HL-60 (cell line): ENCODE measurements at regions not wholly inside any gene's neighbourhood (a gene's known extent, or its start where the extent isn't known, plus 50 kb on each side); places are given as distances from the start of the nearest gene placed in this dataset.

ENCODE experiments used
- GABPA ChIP-seq: IDR thresholded peaks from 2 replicates; pipeline ENCODE4 v1.6.1; 2012; ENCODE audit warnings: low read depth
- POLR2AphosphoS5 ChIP-seq: IDR thresholded peaks from 2 replicates; pipeline ENCODE4 v1.6.1; 2012; ENCODE audit warnings: low read depth
- SPI1 ChIP-seq: IDR thresholded peaks from 2 replicates; pipeline ENCODE4 v1.6.1; 2012; ENCODE audit warnings: low read depth, mild to moderate bottlenecking, borderline replicate concordance
- TF ChIP-seq, protein P1 (sequence below): IDR thresholded peaks from one replicate; pipeline ENCODE4 v1.5.1; 2011; ENCODE audit warnings: low read length, control low read depth, inconsistent platforms; ENCODE audit not compliant: insufficient read depth
- TF ChIP-seq, protein P2 (sequence below): IDR thresholded peaks from 2 replicates; pipeline ENCODE4 v1.6.1; 2012; ENCODE audit warnings: low read depth; ENCODE audit not compliant: insufficient replicate concordance

DNA sequence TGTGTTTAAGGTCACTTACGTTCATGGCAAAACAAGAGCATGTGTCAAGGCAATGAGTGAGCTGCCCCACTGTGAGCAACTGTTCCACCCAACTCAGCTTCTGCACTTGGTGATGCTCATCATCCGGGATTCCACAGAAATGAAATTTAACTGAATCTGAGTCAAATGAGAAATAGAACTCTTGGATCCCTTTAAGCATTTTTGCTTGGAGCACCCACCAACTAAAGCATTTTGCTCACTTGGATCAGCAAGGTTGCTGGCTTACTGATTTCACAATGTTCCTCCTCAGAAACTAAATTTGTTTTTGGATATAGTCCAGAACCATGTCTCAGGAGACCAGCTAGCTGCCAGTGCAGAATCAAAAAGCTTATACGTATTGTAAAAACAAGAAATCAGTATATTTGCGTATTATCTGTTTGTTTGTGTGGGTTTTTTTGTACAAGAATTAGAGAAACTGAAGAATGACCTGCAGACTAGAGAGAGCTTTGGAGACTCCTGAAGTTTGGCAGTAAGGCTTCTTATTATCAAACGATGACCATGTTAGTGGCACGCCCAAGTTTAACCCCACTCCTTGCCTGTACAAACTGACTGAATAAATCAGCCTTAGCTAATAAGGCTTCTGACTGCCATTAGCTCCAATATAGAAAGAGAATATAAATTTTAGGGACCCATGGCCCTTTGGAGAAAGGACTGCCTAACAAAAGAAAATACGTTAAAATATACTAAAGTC, 153.8 kb upstream of the FST start:
- TF ChIP-seq, protein P1, sequence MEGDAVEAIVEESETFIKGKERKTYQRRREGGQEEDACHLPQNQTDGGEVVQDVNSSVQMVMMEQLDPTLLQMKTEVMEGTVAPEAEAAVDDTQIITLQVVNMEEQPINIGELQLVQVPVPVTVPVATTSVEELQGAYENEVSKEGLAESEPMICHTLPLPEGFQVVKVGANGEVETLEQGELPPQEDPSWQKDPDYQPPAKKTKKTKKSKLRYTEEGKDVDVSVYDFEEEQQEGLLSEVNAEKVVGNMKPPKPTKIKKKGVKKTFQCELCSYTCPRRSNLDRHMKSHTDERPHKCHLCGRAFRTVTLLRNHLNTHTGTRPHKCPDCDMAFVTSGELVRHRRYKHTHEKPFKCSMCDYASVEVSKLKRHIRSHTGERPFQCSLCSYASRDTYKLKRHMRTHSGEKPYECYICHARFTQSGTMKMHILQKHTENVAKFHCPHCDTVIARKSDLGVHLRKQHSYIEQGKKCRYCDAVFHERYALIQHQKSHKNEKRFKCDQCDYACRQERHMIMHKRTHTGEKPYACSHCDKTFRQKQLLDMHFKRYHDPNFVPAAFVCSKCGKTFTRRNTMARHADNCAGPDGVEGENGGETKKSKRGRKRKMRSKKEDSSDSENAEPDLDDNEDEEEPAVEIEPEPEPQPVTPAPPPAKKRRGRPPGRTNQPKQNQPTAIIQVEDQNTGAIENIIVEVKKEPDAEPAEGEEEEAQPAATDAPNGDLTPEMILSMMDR = no peak
- TF ChIP-seq, protein P2, sequence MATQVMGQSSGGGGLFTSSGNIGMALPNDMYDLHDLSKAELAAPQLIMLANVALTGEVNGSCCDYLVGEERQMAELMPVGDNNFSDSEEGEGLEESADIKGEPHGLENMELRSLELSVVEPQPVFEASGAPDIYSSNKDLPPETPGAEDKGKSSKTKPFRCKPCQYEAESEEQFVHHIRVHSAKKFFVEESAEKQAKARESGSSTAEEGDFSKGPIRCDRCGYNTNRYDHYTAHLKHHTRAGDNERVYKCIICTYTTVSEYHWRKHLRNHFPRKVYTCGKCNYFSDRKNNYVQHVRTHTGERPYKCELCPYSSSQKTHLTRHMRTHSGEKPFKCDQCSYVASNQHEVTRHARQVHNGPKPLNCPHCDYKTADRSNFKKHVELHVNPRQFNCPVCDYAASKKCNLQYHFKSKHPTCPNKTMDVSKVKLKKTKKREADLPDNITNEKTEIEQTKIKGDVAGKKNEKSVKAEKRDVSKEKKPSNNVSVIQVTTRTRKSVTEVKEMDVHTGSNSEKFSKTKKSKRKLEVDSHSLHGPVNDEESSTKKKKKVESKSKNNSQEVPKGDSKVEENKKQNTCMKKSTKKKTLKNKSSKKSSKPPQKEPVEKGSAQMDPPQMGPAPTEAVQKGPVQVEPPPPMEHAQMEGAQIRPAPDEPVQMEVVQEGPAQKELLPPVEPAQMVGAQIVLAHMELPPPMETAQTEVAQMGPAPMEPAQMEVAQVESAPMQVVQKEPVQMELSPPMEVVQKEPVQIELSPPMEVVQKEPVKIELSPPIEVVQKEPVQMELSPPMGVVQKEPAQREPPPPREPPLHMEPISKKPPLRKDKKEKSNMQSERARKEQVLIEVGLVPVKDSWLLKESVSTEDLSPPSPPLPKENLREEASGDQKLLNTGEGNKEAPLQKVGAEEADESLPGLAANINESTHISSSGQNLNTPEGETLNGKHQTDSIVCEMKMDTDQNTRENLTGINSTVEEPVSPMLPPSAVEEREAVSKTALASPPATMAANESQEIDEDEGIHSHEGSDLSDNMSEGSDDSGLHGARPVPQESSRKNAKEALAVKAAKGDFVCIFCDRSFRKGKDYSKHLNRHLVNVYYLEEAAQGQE = no peak
- no peak for TF ChIP-seq POLR2AphosphoS5
- no peak for TF ChIP-seq GABPA
- no peak for TF ChIP-seq SPI1
